Hematopoietic multipotent progenitor cell treated with erythropoietin and hydrocortisone succinate and interleukin-3 and kit ligand, for 17 days (in vitro differentiated cells): ENCODE measurements at regions not wholly inside any gene's neighbourhood (a gene's known extent, or its start where the extent isn't known, plus 50 kb on each side); places are given as distances from the start of the nearest gene placed in this dataset.
"Not testable (repeated sequence)": the region's sequence is repeated elsewhere in the genome, so short reads cannot be mapped to it uniquely, and the experiment has no call there.

Experiments used
- DNase-seq: peaks from one replicate; pipeline ENCODE4 v3.0.0-alpha.2; 2015; ENCODE audit warnings: low spot score

DNA sequence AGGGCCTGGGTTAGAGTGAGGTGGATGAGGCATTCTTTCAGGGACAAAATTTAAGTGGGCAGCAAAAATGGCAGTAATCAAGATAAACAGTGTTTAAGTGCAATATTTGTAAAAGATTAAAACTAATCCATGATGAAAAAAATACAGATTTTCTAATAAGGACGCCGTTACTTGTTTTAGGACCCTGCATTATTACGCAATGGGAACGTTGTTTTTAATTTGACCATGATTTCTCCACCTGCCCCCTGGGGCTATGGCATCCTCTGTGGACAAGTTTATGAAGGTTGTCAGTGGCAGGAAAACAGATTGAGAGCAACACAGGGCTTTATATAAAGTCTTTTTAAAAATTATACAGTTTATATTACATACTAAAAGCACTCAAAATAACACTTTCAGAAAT, 380.6 kb upstream of the PHF14 start:
- DNase-seq: no peak

DNA sequence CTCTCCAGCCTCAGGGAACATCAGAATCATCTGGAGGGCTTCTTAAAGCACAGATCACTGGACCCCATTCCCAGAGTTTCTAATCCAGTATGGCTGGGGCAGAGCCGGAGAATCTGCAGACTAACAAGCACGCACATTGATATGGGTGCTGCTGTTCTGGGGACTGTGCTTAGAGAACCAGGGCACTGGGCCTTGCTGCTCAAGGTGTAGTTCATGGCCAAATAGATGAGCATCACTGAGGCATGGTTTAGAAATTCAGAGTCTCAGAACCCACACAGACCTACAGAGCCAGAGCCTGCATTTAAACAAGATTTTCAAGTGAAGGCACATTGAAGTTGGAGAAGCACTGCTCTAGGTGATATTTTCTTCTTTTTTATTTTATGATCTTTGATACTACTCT, 376.8 kb upstream of the PHF14 start:
- no peak for DNase-seq

DNA sequence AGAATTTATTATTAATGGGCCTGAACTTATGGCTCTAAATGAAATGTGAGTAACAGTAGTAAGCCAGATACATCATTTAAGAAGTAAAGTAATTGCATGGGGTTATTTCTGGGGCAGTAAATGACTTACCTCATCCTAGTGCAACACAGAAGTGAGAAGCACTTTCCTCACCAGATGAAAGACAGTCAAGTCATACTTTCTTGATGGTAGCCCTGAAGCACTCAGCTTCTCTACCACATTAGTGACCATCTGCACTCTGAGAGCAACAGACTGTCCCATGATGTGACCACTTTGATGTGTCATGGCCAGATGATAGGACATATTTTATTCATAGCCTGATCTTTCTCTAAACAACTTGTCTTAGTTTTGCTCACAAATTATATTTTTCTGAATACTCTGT, 369.5 kb upstream of the PHF14 start:
- no peak for DNase-seq

DNA sequence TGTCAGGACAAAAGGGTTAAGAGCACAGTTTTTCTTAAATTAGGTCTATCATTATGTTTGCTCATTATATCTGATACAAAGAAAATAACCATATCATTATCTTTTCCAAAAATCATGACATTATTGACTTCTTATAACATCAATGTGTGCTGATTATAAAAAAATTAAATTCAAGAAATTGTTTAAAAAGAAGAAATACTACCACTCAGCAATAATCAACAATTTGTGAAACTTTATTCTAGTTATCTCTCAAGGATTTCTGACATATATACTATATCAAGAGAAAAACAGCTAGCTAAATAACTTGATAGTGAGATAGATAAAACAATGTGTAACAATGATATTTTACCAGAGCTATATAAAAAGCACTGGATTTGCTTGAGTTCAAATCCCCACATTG, 360.7 kb upstream of the PHF14 start:
- no peak for DNase-seq

DNA sequence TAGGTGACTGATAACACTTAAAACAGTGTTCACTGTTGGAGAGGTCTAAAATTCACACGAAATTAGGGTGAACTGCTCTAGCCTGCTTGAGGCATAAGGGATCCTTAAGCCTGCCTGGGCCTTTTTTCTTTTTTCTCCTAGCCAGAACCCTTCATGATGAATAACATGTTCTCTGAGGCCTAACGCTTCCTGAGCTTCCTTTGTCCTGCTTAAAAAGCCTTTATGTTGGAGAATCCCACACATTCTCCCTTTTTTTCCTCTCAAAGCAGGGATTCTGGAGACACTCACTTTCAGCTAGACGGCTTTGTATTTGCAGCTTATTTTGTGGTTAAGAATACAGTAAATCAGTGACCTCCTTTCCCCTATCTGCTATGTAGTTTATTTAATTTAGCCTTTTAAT, 354.7 kb upstream of the PHF14 start:
- DNase-seq: no peak

DNA sequence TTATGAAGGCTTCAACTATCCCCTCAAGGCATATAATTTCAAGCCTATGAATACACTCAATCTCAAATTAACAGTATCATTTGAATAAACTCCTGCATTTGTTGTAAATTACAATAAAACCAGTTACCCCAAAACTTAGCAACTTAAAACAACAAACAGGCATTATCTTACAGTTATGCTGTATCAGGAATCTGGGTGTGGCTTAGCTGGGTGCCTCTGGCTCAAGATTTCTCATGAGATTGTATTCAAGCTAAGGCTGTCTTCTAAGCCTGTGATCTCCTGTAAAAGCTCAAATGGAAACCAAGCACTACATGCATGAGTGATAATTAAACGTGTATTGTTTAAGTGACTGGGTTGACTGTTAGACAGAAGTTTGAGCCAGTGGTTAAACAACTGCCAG, 341.0 kb upstream of the PHF14 start:
- DNase-seq: no peak

DNA sequence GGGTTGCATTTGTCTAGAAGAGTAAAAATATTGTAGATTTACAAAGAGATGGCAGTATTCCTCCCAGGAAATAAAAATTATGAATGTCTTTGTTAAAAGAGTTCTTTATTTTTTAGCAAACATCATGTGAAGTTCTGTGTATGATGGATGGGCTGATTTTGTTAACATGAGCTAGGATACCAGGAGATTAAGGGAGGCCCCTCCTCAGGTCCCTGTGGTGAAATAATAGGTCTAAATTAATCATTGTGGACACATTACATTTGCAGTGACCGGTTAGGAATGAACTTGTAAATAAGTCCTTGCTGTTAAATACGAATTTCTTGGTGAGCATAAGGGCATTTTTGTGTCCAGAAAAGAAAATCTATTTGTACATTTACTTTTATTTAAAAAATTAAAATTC, 339.4 kb upstream of the PHF14 start:
- DNase-seq: no peak

DNA sequence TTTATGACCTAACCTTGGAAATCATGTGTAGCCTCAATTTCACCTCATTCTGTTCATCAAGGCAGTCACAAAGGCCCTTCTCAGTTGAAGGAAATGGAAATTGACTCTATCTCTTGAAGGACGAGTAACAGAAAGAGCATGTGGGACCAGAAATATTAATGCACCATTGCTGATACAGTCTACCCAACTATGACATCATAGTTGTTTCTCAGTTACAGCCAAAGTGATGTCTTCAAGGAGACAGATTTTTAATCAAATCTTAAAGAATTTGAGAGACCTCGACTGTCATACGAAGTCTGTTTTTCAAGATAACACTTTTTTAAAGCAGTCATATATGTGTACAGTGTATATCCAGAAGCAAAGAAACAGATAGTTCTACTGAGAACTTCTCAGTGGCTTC, 335.7 kb upstream of the PHF14 start:
- DNase-seq: no peak

DNA sequence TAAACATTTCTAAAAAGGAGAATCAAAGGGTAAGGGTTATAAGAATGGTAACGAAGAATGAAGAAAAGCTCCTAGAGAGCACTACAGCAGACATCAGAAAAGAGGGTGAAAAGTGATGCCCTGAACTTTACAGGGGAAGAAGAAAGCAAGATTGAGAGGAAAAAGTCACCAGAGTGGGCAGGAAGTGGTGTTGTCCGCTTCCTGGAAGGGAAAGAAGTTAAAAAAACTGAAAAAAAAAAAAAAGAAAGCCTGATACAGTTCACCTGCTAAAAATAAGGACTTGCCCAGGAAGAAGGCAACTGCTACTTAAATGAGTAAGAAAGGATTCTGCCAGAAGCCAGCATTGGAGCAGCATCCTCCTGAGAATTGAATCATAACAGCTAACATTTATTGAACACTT, 330.1 kb upstream of the PHF14 start:
- no peak for DNase-seq

DNA sequence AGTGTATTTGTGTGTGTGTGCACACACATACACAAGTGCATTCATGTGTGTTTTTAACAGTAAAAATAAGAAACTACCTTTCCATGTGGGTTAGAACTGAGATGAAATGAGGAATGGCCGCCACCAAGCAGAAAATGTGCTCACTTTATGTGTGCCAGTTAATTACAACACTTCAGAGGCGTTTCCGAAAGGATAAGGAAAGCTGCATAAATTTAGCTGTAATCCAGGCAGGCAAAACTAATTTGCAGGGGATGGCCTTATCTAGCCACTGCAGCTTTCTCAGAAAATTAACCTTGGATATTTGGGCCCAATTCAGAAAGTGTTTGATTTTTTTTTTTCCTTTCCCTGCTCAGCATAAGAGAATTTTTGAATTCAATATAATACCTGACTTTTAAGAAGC, 328.8 kb upstream of the PHF14 start:
- DNase-seq: no peak

DNA sequence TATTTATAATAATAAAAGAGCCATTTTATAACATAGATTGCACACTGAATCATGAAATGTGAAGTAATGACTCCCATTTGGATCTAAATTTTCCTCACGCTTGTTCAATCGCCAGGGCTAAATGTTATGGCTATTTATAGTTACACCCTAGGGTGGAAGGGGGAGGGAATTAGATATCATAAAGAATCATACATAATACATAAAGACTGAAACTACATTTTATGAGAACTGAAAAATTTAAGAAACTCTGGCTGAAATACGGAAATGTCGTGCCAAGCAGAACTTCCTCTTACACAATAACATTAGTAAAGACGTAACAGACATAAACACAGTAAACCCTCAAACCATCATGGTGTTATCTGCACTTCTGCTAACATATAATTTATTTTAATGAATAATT, 327.5 kb upstream of the PHF14 start:
- DNase-seq: no peak

DNA sequence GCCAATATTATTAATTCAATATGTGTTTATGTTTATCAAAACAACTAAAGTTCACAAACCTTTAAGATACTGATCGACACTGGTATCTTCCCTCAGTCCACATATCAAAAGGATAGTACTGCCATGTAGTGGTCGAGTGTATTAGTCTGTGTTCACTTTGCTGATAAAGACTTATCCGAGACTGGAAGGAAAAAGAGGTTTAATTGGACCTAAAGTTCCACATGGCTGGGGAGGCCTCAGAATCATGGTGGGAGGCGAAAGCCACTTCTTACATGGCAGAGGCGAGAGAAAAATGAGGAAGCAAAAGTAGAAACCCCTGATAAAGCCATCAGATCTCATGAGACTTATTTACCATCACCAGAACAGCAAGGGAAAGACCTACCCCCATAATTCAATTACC, 325.4 kb upstream of the PHF14 start:
- no peak for DNase-seq

DNA sequence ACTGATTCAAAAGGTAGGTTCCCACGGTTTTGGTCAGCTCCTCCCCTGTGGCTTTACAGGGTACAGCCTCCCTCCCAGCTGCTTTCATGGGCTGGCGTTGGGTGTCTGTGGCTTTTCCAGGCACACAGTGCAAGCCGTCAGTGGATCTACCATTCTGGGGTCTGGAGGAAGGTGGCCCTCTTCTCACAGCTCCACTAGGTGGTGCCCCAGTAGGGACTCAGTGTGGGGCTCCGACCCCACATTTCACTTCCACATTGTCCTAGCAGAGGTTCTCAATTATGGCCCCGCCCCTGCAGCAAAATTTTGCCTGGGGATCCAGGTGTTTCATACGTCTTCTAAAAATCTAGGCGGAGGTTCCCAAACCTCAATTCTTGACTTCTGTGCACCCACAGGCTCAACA, 324.6 kb upstream of the PHF14 start:
- DNase-seq: not testable (repeated sequence)

DNA sequence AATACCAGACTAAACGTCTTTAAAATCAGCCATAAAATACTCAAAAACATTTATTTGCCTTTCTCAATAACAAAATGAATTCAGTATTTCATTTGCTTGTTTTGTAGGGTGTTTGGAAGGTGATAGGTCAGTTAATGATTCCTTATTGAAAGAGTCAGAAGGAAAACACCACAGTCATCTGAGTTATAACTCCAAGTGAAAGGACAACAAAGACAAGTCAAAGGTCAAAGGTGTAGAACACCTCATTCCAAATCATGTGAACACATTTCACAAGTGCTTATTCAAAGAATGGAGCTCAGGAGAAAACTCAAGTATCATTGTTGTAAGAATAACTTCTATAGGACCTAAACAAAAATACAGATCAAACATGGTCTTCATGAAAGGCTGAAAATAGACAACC, 318.6 kb upstream of the PHF14 start:
- DNase-seq: no peak

DNA sequence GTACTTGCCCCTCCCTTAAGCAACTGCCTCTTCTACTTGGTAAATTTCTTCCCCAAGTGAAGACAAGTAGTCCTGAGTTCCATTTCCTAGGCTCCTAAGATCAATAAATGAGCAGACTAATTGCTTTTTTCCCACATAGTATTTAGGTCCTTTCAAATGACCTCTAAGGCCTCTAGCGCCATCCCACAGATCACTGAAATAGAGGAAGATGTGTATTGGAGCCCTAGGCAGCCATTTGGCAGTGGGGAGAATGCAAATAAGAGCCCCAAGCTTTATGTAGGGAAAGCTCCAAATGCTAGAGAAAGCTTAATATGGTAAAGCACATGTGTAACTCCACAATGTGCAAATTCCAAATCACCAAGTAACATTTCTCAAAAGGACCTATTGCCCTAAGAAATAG, 316.5 kb upstream of the PHF14 start:
- DNase-seq: no peak

DNA sequence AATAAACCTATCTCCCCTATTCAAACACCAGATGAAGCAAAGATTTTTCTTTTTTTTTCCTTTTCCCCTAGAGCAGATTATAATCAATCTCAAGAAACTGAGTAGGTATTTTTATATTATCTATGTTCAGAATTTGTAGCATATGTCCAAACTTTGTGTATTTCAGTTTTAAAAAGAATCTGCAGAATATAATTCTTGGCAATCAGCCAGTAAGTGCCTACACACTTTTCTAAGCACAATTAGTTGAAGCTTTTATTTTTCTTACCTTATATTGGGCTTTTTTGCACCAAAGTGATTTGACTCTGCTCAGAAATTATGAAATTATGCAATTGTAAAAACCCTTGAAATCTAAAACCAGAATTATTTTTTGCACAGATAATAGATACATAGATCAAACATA, 315.8 kb upstream of the PHF14 start:
- DNase-seq: no peak

DNA sequence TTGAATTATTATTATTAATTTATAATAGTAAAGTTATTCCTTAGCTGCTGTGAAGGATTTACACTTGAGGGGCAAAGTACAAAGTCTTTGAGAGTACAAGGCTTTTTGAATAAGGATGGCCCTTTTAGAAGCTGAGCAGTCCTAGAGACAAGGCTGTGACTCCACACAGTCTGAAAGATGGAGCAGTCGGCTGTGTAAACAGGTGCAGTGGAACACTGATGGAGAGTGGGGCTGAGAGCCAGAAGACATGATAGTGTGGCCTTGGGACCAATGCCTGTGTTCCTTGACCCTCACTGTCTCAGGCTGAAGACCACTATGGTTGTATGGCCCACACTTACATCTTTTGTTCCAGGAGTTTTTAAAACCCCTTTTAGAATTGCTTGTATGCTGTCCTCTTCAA, 311.2 kb upstream of the PHF14 start:
- no peak for DNase-seq

DNA sequence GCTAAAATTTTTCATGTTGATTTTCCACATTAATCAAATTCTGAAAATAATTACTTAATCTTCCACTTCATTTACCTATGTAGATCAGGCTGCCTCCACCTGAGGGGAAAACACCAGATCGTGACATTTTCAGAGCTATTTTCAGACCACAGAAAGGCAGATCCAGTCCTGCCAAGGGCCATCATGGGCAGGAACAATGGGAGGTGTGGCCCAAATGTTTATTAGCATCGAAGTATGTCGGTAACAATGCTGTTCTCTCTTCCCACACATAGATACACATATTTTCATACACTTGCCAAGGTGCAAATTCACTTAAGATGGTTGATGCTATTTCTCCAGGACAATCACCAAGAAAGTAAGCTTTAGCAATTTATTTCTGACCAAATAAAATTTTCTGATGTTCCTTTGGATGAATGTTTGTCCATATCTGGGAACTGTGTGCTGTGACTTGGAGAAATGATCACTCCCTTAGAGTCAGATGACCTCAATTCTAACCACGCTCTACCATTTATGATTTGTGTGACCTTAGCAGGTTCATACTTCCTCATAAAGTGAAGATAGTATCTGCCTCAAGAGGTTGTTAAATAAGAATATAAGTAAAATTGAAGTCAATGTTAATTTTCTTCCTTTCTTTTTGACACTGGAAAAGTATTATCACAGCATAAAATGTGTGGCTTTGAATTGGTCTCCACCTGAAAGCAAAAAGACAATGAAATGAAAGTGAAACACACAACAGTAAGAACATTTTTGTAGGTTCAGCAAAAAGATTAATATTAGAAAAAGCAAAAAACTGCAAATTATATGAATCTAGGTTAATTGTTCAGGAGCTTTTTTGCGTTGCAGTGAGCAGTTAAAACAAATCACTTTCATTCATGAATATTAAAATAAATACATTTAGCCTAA, 310.4 kb upstream of the PHF14 start:
- no peak for DNase-seq

DNA sequence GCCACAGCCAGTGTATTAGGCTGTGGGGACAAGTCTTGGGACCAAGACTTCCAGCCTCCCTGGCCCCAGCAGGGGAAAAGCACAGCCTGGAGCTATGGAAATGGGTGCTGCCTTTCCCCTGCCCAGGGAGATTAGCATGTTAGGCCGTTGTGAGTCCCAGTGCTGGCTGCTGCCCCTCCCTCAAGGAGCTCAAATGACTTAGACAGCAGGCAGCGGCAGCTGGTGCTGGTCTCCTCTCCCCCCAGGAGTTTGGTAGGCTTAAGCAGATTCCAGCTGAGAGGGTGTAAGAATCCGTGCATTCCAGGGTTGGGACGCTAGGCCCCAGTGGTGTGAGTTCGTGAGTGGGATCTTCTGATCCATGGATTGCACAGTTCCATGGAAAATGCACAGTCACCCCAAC, 301.5 kb upstream of the PHF14 start:
- DNase-seq: no peak

DNA sequence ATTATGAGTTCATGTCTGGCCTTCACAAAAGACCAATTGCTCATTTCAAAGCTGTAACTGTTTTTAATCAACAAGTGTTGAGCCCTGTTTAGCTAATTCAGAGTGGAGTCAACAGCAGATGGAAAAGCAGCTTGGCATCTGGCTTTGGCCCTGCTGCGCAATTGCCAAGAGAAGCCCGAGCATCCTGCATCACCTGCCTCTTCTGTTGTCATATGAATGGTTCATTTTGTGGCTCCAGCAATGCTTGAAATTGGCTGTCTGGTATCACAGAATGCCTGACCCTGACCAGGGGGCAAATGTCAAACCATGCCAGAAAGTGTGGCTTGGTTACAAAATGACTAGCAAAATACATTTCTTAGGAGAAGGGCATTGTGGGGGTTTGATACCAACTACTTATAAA, 296.5 kb upstream of the PHF14 start:
- no peak for DNase-seq

DNA sequence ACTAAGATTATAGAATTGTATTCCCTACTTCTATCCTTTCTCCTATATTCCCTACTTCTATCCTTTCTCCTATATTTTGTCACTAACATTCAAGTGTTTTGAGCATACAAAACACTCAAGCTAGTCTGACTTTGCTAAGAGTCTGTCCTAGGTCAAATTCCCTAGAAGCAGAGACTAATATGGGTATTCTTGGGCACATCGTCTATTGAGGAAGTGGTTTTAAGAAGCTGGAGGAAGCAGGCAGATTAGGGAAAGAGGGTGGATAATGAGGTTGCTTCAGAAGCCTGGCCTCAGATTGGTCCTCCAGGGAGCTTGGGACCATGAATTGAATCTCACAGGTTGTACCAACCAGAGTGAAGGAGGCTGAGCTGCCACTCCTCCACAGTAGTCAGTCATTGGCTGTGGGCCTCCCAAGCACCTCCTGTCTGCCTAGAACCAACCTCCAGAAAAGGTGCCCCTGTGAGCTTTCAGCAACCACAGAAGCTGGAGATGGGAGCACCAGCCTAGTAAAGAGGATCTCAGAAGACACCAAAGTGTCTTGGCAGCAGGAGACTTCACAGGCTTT, 295.9 kb upstream of the PHF14 start:
- DNase-seq: no peak

DNA sequence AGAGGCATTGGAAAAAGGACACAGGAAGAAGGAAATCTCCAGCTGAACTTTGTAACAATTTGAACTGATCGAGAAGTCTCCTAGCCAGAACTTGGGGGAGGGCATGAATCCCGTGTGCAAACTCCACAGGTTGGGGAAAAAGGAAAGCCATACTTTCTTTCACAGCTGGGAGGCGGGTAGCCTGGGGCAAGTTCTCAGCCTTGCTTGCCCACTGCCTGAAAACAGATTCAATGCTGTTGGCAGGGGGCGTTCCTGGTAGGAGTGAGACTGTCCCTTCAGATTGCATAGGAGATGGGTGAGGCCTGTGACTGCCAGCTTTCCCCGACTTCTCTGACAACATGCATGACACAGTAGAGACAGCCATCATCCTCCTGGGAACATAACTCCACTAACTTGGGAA, 289.1 kb upstream of the PHF14 start:
- no peak for DNase-seq

DNA sequence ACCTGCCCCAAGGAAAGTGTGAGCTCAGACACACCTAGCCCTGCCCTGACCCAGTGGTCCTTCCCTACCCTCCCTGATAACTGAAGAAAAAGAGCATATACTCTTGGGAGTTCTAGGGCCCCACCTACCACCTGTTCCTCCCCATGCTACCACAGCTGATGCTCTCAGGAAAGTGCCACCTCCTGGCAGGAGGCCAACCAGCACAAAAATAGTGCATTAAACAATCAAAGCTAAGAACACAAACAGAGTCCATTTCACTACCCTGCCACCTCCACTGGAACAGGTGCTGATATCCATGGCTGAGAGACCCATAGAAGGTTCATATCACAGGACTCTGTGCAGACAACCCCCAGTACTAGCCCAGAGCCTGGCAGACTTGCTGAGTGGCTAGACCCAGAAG, 288.6 kb upstream of the PHF14 start:
- DNase-seq: no peak

DNA sequence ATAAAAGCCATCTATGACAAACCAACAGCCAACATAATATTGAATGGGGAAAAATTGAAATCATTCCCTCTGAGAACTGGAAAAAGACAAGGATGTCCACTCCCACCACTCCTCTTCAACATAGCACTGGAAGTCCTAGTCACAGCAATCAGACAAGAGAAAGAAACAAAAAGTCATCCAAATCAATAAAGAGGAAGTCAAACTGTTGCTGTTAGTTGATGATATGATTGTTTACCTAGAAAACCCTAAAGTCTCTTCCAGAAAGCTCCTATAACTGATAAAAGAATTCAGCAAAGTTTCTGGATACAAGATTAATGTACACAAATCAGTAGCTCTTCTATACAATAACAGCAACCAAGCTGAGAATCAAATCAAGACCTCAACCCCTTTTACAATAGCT, 285.1 kb upstream of the PHF14 start:
- no peak for DNase-seq
